NCI-H69 (cell line): ENCODE measurements at regions not wholly inside any gene's neighbourhood (a gene's known extent, or its start where the extent isn't known, plus 50 kb on each side); places are given as distances from the start of the nearest gene placed in this dataset.

Experiments
- DNase-seq: peaks from one replicate; lab custom pipeline; 2025; lab: John Stamatoyannopoulos, UW

DNA sequence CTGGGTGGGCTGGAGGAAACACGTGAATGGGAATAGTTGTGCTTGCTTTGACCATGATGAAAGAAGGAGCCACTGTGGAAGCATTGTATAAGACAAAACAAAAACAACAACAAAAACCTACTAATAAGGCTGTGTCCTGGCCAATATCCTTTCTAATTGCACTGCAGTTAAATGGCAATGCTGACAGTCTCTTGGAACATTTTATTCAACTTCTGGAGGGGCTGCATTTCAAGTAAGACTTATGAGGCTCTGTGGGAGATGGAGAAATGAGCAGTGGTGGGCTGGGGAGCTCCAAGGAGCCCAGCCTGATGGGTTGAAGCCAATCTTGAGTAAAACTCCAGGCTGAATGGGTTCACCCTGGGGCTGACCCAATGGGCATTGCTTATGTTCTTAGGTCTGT lies 99.8 kb upstream of the ROPN1 start:
- no peak for DNase-seq

DNA sequence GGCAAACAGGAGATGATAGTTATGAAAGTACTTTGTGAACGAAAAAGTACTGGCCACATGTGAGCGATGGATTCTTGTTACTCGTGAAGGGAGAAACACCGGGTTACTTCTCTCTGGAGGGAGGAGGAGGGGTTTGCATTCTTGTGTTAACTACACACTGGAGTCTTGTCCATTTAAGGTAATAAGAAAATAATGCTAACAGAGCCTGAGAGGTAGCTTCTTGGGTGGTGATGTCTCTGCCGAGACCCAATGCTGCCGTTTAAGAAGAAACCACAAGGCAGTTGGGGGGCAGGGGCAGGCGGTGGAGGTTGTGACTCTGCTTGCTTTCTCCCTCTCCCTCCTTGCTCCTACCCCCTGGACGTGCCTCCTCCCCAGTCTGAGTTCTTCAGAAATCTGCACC lies 100.9 kb upstream of the ROPN1 start:
- no peak for DNase-seq

DNA sequence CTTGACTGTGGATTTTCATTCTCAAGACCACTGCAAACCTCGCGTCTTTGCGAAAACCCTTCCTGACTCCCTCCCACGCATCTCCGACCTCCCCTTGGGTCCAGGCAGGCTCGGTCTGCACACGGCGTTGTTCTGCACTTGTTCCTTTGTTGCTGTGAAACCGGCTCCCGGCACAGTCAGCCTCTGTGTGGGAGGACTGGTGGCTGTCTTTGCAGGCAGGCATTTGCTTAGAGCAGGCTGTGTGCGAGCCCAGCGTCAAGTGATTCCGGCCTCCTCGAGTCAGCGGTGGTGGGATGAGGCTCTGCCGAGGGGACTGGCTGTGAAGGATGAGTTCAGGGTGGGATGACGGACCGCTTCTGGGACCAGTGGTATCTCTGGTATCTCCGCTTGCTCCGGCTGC lies 102.6 kb upstream of the ROPN1 start:
- no peak for DNase-seq

DNA sequence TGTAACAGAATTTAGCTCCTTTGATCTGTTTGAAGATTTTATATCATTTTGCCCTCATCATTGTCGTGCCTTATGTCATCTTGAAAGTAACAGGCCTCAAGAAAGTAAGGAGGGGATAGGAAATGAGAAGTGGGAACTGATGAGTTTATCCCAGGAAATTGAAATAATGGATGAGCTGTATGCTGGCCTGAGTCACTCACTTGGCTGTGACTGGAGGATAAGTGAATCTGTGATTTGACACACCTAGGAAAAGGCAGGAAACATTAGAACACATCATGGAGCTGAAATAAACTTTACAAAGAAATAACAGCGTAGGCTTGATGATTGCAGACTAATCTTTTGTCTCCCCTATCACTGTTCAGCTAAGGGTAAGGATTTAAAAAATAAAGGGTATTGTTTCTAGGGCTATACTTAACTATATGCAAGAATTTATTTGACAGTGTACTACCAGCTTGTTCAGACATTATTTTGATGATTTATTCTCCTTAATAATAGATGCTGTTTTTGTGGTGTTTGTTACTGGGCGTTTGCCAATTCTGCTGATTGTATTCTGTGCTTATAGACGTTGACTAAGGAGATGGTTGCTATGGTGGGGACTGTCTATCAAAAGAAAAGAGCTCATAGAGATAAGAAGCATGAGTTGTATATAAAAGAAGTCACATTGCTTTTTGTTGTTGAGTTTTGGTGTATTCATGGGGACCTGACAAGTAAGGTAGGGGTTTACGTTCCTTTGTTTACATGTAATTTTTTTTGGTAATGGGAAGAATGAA lies 105.6 kb upstream of the ROPN1 start:
- DNase-seq: peak; percentile 45

DNA sequence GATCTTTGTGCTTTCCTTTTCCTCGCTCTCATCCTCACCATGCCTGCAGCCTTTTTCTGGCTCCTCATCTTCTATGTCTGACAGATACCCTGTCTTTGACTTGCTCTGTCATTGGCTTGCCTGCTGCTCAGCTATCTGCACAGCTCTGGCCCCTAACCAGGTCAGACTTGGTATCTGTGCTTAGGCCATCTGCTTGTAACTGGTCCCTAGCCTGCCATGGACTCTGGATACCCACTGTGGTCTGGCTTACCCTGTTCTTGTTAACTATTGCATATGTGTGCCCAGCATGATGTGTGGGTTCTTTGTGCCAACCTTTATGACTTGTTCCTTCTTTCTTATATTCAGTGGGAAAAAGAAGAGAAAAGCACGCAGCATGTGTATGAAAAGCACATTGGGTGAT lies 109.7 kb upstream of the ROPN1 start:
- DNase-seq: no peak

DNA sequence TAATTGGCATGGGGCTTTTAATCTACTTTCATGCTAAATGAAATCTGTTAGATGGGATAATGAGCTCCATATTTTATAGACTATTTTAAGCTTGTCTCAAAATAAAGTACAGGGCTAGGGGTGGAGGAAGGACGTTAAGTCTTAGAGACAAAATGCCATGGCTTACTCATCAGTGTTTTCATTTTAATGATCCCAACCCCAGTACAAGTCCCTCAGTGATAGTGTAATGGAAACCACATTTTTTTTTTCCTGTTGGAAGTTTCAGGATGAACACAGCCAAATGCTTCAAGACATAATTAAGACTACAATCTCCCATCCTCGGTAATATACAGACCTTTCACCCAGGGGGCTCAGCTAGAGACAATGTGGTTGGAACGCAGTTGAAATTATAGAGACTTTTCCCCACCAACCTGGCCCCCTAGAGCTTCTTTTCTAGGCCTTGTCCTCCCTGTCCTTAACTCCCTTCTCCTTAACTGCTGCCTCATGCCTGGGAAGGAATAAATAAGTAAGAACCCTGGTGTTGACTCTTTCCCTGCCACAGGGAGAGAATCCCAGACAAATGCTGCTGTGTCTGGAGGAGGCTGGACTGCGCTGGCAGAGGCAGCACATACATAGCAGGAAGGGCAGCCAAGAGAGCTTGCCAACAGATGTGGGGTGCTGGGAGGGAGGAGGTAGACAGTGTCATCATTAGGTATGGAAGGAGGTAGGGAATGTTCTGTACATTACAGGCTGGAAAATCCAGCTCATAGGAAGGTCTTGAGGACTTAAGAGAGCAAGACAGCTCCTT lies 115.4 kb upstream of the ROPN1 start:
- DNase-seq: peak; percentile 33

DNA sequence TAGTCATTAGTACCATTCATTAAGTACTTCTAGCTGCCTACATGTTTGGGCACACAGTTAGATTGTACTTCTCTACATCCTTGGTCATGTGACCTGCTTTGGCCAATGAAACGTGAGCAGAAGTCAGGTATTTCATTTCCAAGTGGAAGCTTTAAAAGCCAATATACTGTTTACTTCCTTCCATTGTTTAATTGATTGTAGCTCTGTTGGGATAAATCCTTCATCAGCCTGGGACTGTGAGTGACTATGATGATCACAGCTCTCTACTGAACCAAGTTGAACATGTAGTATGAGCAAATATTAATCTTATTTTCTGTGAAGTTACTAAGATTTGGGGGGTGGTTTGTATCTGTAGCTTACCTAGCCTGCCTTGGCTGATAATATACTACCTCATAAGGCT lies 116.5 kb upstream of the ROPN1 start:
- DNase-seq: no peak

DNA sequence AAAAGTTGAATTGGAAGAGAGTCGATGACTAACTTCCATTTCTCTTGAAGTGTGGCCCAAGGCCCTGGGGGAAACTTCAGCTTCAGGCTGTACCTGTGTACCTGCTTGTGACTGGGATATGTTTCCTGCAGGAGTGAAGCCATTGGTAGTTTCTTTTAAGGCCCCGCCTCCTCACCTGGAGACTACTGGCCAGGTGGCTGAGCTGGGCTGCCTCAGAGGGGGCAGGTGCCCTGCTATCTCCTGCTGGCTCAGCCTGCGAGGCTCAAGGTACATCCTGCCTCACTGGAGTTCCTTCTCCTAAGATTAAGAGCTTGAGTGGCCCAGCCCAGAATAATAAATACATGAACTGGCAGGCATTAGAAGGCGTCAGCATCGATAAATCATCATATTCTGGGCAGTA lies 121.6 kb upstream of the ROPN1 start:
- peak; percentile 27 for DNase-seq

DNA sequence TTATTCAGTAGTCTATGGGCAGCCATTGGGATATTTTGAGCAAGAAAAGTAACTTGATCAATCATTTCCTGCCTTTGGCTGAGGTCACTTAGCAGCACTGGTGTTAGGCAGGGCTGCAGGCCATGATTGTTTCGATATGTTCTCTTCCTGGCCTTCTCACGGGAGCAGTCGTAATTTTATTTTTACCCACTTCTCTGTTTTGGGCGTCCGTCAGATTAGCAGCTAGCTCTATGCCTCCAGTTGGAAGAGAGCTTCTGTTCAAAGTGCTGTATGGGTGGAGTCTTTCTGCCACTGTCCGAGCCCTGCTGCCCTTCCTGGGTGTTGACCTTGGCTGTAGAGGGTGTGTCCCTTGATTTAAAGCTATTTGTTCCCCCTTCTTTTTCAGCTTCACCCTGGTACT lies 123.4 kb upstream of the ROPN1 start:
- no peak for DNase-seq

DNA sequence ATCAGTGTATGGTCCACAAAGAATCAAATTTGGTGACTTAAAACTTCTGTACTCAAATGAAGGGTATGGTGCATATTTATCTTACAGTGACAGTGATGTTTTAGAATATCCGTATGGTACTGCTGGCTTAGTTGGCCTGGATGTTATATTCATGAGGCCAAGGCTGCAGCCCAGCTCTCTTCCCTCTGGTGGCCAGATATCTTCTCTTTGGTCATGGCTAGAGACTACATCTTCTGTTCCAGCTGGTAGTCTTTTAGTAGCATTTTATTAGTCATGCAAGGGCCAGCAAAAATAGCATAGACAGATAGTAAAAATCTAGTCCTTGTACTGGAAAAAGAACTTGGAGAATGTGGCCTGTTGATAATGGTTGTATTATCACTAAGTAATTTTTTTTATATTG lies 124.0 kb upstream of the ROPN1 start:
- DNase-seq: no peak

DNA sequence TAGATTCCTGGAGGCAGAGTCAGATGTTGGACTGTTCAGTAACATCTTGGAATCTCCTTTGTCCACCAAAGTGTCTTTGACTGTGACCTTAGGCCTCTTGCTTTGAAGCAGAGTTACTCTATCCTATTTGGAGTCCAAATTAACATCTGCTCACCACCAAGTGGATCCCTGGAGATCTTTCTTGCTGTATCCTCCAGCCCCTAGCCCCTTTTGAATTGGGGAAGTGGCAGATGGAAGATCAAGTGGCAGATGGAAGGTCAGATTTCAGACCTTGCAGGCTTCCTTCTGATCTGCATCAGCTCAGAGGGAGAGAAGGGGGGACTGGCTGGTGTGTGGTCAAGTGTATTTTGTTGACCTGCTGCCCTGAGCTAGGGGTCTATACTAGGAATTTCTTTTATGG lies 125.0 kb upstream of the ROPN1 start:
- DNase-seq: peak; percentile 86

DNA sequence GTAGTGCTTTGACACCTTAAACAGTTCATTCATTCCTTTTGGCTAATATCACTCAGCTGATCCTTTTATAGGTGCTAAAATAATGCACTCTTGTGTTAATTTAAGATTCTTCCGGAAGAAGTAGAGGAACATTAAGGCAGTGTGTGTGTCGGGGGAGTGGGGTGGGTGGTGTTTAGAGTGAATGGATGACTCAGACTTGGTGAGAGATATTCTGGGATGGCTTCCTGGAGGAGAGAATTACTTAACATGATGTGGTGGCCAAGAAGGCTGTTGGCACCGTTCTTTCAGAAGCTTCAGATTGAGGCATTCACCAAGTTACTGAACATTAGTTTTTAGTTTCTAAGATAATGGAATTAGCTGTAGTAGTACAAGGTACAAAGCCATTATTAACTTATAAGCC lies 125.6 kb upstream of the ROPN1 start:
- peak; percentile 16 for DNase-seq

DNA sequence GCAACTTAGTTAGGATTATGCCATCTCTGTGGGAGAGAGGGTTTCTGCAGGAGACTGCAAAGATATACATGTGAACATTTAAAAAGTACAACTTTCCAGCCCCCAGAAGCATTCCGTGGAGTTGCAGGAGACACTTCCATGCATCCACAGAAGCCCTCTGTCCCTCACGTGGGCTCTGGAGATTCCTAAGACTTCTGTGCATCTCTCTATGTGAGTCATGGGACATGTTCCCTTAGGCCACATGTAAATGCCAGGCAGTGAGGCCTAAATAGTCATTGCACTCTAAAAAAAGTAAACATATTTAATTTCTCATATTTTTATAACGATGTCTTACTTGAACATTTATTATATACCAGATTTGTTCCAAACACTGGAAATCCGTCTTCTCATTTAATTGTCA lies 126.5 kb upstream of the ROPN1 start:
- no peak for DNase-seq

DNA sequence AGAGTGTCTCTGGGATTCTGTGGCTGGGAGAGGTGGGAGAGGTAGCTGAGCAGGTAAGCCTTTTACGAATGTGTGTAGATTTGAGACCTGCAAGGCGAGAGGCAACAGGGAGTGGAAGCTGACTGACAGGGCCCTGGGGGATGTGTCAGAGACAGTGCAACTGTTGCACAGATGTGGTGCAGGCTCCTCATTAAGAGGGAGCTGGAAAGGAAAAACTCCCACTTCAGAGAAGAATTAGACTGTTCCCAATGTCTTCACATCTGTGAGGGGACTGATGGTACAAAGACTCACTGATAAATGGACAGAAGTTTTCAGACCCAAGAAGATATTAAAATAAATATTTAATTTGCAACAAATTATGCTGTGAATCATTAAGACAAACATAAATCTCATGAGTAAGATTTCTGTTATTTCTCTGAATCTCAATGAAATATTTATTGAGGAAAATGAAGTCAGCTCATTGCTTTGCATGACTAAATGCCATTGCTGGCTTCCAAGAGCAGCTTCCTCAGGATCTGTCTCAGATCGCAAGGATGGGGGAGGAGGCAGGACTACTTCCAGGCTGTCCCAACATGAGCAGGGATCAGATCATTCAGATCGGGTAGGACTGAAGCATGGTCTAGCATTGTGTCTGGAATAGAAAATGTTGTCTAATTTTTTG lies 127.3 kb upstream of the ROPN1 start:
- DNase-seq: peak; percentile 45

DNA sequence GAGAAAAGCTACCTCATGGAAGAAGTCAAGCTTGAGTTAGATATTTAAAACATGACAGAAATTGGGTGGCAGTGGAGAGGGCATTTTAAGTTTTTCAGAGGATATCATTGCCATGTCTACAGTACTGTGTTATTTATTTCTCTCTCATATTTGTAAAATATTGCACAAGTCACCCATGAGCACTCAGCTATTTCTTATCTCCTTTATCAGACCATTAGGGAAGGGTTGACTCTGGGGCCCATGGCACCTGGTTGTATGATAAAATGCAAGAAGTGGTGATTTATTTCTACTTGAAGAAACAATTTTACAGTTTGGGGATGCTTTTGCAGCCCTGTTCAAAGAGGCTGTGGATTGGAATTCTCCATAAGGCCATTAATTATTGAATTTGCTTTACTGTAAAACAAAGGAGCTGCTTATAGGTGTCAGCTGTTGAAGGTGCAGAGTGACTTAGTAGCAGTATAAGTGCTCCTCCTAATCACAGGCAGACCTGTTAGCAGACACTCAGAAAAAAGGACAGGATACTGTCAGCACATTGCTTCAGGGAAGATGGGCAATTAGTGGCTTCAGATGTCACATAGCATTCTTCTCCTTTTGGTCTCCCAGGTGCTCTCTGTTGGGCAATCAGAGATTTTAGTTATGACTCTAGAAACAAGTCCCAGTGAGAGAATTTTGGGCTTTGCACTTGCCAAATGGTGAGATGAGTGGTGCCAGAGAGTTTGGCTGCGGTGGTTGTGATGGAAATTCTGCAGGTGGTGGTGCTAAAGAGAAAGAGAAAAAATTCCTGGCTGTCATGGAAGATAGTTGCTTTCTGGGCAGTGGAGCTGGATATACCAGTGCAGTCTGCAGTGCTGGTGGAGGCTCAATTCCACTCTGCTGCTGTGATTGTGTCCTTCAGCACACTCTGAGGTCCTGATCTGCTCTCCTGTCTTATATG lies 129.7 kb upstream of the ROPN1 start:
- DNase-seq: peak; percentile 63

DNA sequence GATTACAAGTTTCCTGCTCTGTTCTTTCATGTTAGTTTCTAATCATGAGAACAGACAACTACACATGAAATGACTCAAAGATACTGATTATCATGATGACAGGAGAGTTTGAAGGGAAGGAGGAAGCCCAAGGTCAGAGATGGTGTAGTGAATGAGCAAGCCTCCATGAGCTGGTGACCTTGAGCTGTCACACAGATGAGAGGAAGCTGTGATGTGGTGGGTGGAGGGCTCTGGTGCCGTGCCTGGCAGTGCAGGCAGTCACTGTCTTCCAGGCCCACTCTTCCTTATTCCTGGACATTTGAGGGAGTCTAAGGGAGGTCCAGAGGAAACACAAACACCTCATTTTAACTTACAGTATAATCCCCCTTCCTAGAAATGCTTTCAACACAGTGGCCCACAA lies 133.4 kb upstream of the ROPN1 start:
- DNase-seq: no peak

DNA sequence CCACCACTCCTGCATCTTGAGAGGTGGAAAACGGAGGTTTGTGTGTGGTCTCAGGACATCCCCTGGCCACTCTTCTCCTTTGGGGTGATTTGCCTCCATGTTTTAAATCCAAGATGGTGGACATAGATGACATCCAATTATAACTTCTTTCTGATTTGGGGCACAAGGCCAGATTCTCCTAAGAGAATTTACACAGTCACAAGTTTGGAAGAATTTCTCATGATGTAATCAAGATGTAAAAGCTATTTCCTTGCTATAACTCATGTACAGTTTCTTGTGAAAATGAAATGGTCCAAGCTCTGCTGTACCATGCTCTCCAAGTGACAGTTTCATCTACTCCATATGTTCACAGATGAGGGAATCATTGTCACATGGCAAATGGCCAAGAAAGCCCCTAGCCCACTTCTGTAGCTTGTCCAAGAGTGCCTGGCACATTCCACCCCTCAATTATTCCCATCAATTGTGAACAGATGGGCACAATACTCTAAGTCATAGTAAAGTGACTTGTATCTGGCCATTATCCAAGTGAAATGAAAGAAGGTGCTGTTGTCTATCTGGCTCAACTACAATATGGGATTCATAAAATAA lies 134.6 kb upstream of the ROPN1 start:
- DNase-seq: peak; percentile 97

DNA sequence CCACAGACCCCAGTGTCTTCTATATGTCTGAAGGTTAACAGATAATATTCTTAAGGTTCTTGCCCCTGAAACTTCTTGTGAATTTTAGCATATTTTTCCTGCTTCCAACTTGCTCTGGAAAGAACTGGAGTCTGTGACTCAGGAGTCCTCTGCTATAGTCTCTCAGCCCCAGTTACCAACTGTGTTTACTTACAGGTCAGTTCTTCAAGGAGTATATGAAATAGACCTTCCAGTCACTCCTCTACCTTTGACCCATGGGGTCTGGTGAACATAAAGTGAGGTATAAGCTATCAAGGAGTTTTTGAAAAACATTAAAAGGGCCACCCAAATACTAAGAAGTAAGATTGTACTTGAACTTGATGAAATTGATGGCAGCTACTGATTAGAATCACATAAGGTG lies 139.2 kb upstream of the ROPN1 start:
- DNase-seq: peak; percentile 55

DNA sequence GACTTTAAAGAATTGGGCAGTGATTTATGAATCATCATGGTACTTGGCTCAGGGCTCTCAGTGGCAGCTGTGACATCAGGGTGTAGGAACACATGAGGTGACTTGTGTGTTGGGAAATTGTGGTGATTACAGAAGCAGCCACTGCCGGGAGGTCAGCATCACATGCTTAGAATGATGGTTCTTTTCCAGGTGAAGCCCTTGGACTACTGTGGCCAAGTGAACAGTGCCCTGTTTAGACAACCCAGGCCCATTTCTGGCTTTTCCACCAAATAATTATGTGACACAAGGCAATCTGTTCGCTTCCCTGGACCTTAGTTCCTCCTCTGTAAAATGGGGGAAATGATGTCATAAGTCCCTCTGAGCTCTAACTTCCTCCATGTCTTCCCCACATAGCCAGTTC lies 139.7 kb upstream of the ROPN1 start:
- DNase-seq: peak; percentile 76

DNA sequence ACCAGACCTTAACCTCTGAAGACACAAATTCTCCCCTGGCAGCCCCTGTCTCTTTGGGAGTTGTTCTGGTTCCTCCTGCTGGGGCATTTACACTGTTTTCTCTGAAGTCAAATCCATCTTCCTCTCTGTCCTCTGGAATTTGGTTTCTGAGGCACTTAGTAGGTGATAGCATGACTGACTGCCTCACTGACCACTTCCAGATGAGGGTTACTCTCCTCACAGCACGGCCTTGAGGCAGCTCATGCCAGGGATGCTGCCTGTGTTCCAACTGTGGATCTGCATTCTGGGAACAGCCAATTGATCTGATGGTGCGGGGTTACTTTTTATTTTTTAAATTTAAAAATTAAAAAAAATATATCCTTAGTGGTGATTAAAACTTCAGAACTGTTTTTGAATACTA lies 140.9 kb upstream of the ROPN1 start:
- no peak for DNase-seq

DNA sequence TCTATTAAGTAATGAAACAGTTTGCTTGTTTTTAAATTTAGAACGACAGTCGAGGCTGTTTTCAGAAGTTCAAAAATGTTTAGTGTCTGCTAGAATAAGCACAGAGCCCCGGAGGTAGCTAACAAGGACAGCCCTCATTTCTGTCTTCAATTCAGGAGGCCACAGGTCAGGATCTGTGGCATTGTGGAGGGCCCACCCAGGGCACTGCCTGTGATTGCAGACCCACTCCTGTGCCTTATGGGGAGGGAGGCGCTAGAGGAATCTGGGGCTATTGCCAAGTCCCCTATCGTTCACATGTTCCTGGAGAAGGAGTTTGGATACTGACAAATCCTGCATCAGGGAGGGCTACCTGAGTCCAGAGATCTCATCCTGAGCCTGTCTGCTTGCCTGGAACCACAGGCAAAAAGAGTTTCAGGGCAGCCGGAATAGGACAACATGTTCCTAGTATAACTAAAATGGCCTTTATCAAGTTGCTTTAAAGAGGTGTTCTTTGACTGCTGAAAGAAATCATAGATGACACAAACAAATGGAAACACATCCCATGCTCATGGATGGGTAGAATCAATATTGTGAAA lies 141.5 kb upstream of the ROPN1 start:
- peak; percentile 27 for DNase-seq
